K562 (cell line): ENCODE measurements at regions not wholly inside any gene's neighbourhood (a gene's known extent, or its start where the extent isn't known, plus 50 kb on each side); places are given as distances from the start of the nearest gene placed in this dataset.
"Not testable (repeated sequence)": the region's sequence is repeated elsewhere in the genome, so short reads cannot be mapped to it uniquely, and the experiment has no call there.

ENCODE experiments used
- ATAC-seq: fragments of 200-7000 bp; cut with Tn5 transposase; 3 replicates; pipeline ENCODE4 v1.9.1; 2020; ENCODE audit warnings: moderate library complexity
- BruUV-seq: library from RNA; stranded (reverse); fragments of 400-500 nt; replicated peaks from 2 replicates; lab custom pipeline; 2021; lab: Mats Ljungman, UMichigan
- CTCF ChIA-PET: fragments of 300-600 bp; formaldehyde crosslinking; extraction: SDS; loops from one replicate; lab custom pipeline; 2021; ENCODE audit warnings: low intra/inter-chr PET ratio; lab: Yijun Ruan, JAX
- POLR2A ChIA-PET: fragments of 300-600, 350-650 bp; sonication (Branson Sonifier 250); formaldehyde crosslinking; extraction: SDS; loops from one replicate; lab custom pipeline; 2021; ENCODE audit warnings: antibody characterized with exemption, inconsistent platforms; lab: Yijun Ruan, JAX
- DNase-seq, 4 experiments: peaks; one replicate each; pipeline versions ENCODE4 v3.0.0 to v3.0.0-alpha.2; 2011 to 2018; ENCODE audit warnings: low spot score in 3 of 4, mixed read lengths in 3 of 4; ENCODE audit errors: extremely low read depth in 1 of 4
- FAIRE-seq: peaks from 2 replicates; lab custom pipeline; 2011; peaks lifted over from hg19 to GRCh38; lab: Jason Lieb, UNC
- H2AFZ ChIP-seq: 2 replicates; pipeline ENCODE4 v1.6.0; 2011; ENCODE audit warnings: low read depth, low read length, control low read depth, inconsistent platforms
- H3K27ac ChIP-seq: fragments of 200-600 bp; 3 replicates; pipeline ENCODE4 v1.8.0; 2011; ENCODE audit warnings: low read depth, mild to moderate bottlenecking, control low read depth, inconsistent platforms, low read length, moderate library complexity, mixed read lengths; ENCODE audit errors: extremely low read depth
- H3K27me3 ChIP-seq, 2 experiments: fragments of 300-600 bp in 1 of 2; 2 replicates in 1 of 2; 3 replicates in 1 of 2; pipeline versions ENCODE4 v1.6.0 to v1.8.0; 2011; ENCODE audit warnings: inconsistent platforms in 2 of 2, low read length in 2 of 2, mild to moderate bottlenecking in 1 of 2, mixed read lengths in 1 of 2, moderate library complexity in 1 of 2; ENCODE audit not compliant: control insufficient read depth in 2 of 2, insufficient read depth in 2 of 2
- H3K36me3 ChIP-seq: fragments of 300-600 bp; 3 replicates; pipeline ENCODE4 v1.8.0; 2011; ENCODE audit warnings: mild to moderate bottlenecking, low read length, inconsistent platforms; ENCODE audit not compliant: control insufficient read depth, insufficient read depth
- H3K4me1 ChIP-seq, 2 experiments: fragments of 200-600 bp in 1 of 2; replicated peaks in 1 of 2; 2 replicates in 1 of 2; 3 replicates in 1 of 2; pipeline versions ENCODE4 v1.5.1 to v1.8.0; 2011; ENCODE audit warnings: inconsistent platforms in 2 of 2, low read length in 2 of 2, mild to moderate bottlenecking in 1 of 2, mixed read lengths in 1 of 2, moderate library complexity in 1 of 2; ENCODE audit not compliant: control insufficient read depth in 2 of 2, insufficient read depth in 2 of 2
- H3K4me2 ChIP-seq: 2 replicates; pipeline ENCODE4 v1.6.1; 2011; ENCODE audit warnings: low read length, control low read depth, inconsistent platforms, mixed read lengths; ENCODE audit not compliant: insufficient read depth
- H3K4me3 ChIP-seq: fragments of 200-600 bp; sonication (generic), shearing (Covaris generic); 2 replicates; pipeline ENCODE4 v1.5.1; 2016; ENCODE audit warnings: control low read depth, inconsistent platforms
- H3K79me2 ChIP-seq: fragments of 200-600 bp; 3 replicates; pipeline ENCODE4 v1.8.0; 2011; ENCODE audit warnings: low read length, inconsistent platforms; ENCODE audit not compliant: control insufficient read depth, insufficient read depth
- H3K9ac ChIP-seq, 2 experiments: 2 replicates each; pipeline versions ENCODE4 v1.6.0 to v1.6.1; 2011; ENCODE audit warnings: low read depth in 2 of 2, low read length in 2 of 2, control low read depth in 1 of 2, inconsistent platforms in 1 of 2, mild to moderate bottlenecking in 1 of 2, mixed read lengths in 1 of 2; ENCODE audit not compliant: insufficient read depth in 1 of 2
- H3K9me1 ChIP-seq: one replicate; pipeline ENCODE4 v1.6.0; 2011; ENCODE audit warnings: inconsistent platforms, mild to moderate bottlenecking, low read length, moderate library complexity; ENCODE audit not compliant: control insufficient read depth, insufficient read depth
- H3K9me3 ChIP-seq: replicated peaks from 2 replicates; pipeline ENCODE4 v1.5.1; 2011; ENCODE audit warnings: low read depth, low read length, inconsistent platforms; ENCODE audit not compliant: control insufficient read depth, insufficient read depth
- H4K20me1 ChIP-seq: replicated peaks from 2 replicates; pipeline ENCODE4 v1.6.1; 2011; ENCODE audit warnings: low read length, inconsistent platforms, mixed read lengths; ENCODE audit not compliant: control insufficient read depth, insufficient read depth
- CTCF ChIP-seq, 3 experiments: IDR thresholded peaks in 2 of 3; conservative IDR thresholded peaks in 1 of 3; 2 replicates each; pipeline ENCODE4 v1.5.1; 2011 to 2012; ENCODE audit warnings: low read length in 3 of 3, mild to moderate bottlenecking in 3 of 3, control low read depth in 2 of 3, improper control_type of control experiment in 1 of 3, inconsistent platforms in 1 of 3, low read depth in 1 of 3, mixed read lengths in 1 of 3, moderate library complexity in 1 of 3; ENCODE audit not compliant: insufficient read depth in 2 of 3
- CTCFL ChIP-seq: IDR thresholded peaks from 2 replicates; pipeline ENCODE4 v1.6.1; 2011; ENCODE audit warnings: borderline replicate concordance, low read depth, mild to moderate bottlenecking, moderate library complexity, low read length; ENCODE audit not compliant: insufficient read depth, poor library complexity, severe bottlenecking
- WGBS: fragments of 100-300 bp; shearing (Covaris generic); methylation state at CpG from one replicate; pipeline ENCODE4 v1.1.6; 2016; ENCODE audit warnings: low coverage, mixed read lengths; ENCODE audit not compliant: insufficient coverage; ENCODE audit errors: missing lambda C conversion rate; 5-methylcytosine and 5-hydroxymethylcytosine counted together
- in situ Hi-C: fragments of 300-500 bp; cut with MboI; formaldehyde crosslinking; loops from 4 replicates; pipeline ENCODE4 v1.15.0; 2018; ENCODE audit warnings: inconsistent platforms, mixed read lengths
- intact Hi-C: fragments of 100-400 bp; cut with micrococcal nuclease; formaldehyde crosslinking; loops from 2 replicates; pipeline ENCODE4 v1.14.2; 2022

GRCh38 chr14:106000029-106000511 lies 473.7 kb downstream of the TMEM121 start:
- ATAC-seq, H2AFZ ChIP-seq, H3K9me3 ChIP-seq, intact Hi-C loops, H3K4me2 ChIP-seq, BruUV-seq, H3K9ac ChIP-seq, H3K36me3 ChIP-seq, H3K27me3 ChIP-seq, POLR2A ChIA-PET, H3K9me1 ChIP-seq, H4K20me1 ChIP-seq, in situ Hi-C loops, H3K4me3 ChIP-seq, H3K27ac ChIP-seq, H3K79me2 ChIP-seq, FAIRE-seq, DNase-seq, H3K4me1 ChIP-seq: not testable (repeated sequence)
- WGBS, result 0% methylated on average over 1 of the region's 12 CpGs
- TF ChIP-seq CTCF (IDR thresholded peaks at IDR 0.05 in 2 of 3, conservative IDR thresholded peaks at IDR 0.05 in 1 of 3; ENCODE audit: insufficient read depth in 2 of 3, low read depth in 1 of 3, low read length in 3 of 3), result peak in 2 of 3 experiments; percentile 29 to 94; a peak in 4 of 6 replicates
- TF ChIP-seq CTCFL, result peak; percentile 20
- CTCF ChIA-PET, result interaction anchor here (0.6 to 0.7 kb wide), 2 partner anchors 19 to 417 kb away, joined by 3 to 4 read pairs; no protein-coding TSS in a partner anchor

GRCh38 chr14:106001277-106001676 lies 474.9 kb downstream of the TMEM121 start:
- H3K9ac ChIP-seq, DNase-seq, FAIRE-seq, H2AFZ ChIP-seq, H4K20me1 ChIP-seq, H3K9me3 ChIP-seq, POLR2A ChIA-PET, H3K36me3 ChIP-seq, ATAC-seq, H3K4me1 ChIP-seq, H3K4me3 ChIP-seq, H3K9me1 ChIP-seq, BruUV-seq, intact Hi-C loops, in situ Hi-C loops, H3K4me2 ChIP-seq, H3K27ac ChIP-seq, CTCF ChIA-PET, H3K27me3 ChIP-seq, H3K79me2 ChIP-seq: not testable (repeated sequence)
- WGBS, result 0% methylated on average over 1 of the region's 3 CpGs
